Erythroblast (primary cell): ENCODE measurements at regions not wholly inside any gene's neighbourhood (a gene's known extent, or its start where the extent isn't known, plus 50 kb on each side); places are given as distances from the start of the nearest gene placed in this dataset.

Experiments used
- GATA1 ChIP-seq: IDR thresholded peaks from 2 replicates; pipeline ENCODE4 v1.6.1; 2011; ENCODE audit warnings: low read depth, mild to moderate bottlenecking, control low read depth, low read length, moderate library complexity
- POLR2A ChIP-seq: IDR thresholded peaks from 2 replicates; pipeline ENCODE4 v1.6.1; 2011; ENCODE audit warnings: mild to moderate bottlenecking, low read length

GRCh38 chrX:110561034-110561433 lies 202.4 kb downstream of the RTL9 start:
- TF ChIP-seq POLR2A: no peak
- TF ChIP-seq GATA1: no peak
